ENCODE measurements at regions not wholly inside any gene's neighbourhood (a gene's known extent, or its start where the extent isn't known, plus 50 kb on each side); places are given as distances from the start of the nearest gene placed in this dataset.

DNA sequence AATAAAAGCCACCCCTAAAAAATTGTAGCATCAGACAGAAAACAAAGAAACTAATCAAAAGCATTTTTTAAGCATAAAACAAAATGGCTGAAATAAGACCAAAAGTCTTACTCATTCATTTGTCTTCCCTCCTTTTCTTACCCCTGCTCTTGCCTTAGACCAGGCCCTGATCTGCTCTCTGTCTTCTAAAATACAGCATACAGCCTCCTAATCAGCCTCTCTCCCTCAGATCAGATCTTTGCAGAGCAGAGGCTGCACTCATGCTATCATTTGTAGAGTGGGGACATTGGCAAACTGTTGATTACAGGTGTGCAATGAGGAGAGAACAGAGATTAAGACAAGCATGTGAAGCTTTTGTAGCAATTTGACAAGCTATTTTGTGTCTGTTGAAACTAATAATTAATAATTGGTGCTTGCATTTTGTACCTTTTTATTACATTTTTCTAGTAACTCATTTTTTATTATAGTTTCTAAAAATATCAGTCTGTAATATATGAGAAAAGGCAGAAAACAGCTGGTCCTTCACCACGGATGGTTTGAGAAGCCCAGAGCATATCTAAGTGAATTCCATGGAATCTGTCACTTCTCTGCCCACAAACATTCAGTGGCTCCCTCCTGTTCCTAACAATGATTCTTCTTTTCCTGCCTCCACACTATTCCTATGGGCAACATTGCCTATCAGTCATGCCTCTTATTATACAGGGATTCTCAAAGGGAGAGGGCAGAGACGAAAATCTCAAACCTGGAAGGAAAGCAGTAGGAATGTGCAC is 286.2 kb upstream of the STT3B start:
- no peak overlapping the region for H2AFZ ChIP-seq (replicated peaks; ENCODE audit: low read length, poor library complexity)
- H4K5ac ChIP-seq (ENCODE audit: low read depth, low read length): no peak overlapping the region
- no peak overlapping the region for H2BK120ac ChIP-seq (ENCODE audit: low read depth, low read length)
- no peak overlapping the region for H4K8ac ChIP-seq (ENCODE audit: low read depth in 2 of 2, low read length in 2 of 2)
- no peak overlapping the region for H2AK9ac ChIP-seq (replicated peaks; ENCODE audit: low read depth, low read length, poor library complexity)
- no peak overlapping the region for H3K9ac ChIP-seq (ENCODE audit: low read depth, low read length)
- no peaks in the 10 kb centered on the region for H3K36me3 ChIP-seq (ENCODE audit: control insufficient read depth, insufficient read depth, low read length)
- no peaks in the 10 kb centered on the region for H3K9me1 ChIP-seq (ENCODE audit: insufficient read depth, low read length)
- H2BK15ac ChIP-seq (ENCODE audit: low read depth, low read length): no peak overlapping the region
- no peak overlapping the region for H2BK5ac ChIP-seq (ENCODE audit: low read depth, low read length, poor library complexity, severe bottlenecking)
- no peak overlapping the region for H2BK20ac ChIP-seq (ENCODE audit: low read depth, low read length)
- H3K27ac ChIP-seq (ENCODE audit: insufficient read depth, low read length): no peak overlapping the region
- no peak overlapping the region for H3K14ac ChIP-seq (replicated peaks; ENCODE audit: low read depth, low read length)
- H3K79me1 ChIP-seq (ENCODE audit: low read depth in 1 of 2, low read length in 2 of 2): no peaks in the 10 kb centered on the region
- H4K20me1 ChIP-seq (ENCODE audit: insufficient read depth, low read length): no peaks in the 10 kb centered on the region
- no peak overlapping the region for H3K18ac ChIP-seq (ENCODE audit: low read depth, low read length)
- H3K4me3 ChIP-seq (ENCODE audit: insufficient read depth, low read depth, low read length): no peak overlapping the region
- H3K9me3 ChIP-seq (ENCODE audit: control insufficient read depth, insufficient read depth, low read length): no peaks in the 10 kb centered on the region
- no TSS peak for BruUV-seq (replicated peaks)
- H4K91ac ChIP-seq (ENCODE audit: insufficient read depth, low read depth, low read length): no peak overlapping the region
- POLR2A ChIA-PET (ENCODE audit: unreplicated experiment): no interaction called here
- WGBS, 2 experiments (ENCODE audit: extremely low coverage in 2 of 2, insufficient read length in 1 of 2): no CpG with 5 or more reads among the region's 2 CpGs
- no peak overlapping the region for H2AK5ac ChIP-seq (ENCODE audit: low read depth, low read length)
- intact Hi-C loops (cut with micrococcal nuclease) (no loop called here), dilution Hi-C loops (cut with HindIII; ENCODE audit: low sequenced_read_pairs, unreplicated experiment) (no loop called here), in situ Hi-C loops (cut with MboI; ENCODE audit: low sequenced_read_pairs) (no loop called here)
- DNase-seq (no peak), ATAC-seq (ENCODE audit: low read depth) (no peak)
- H3K4me2 ChIP-seq (ENCODE audit: low read depth, low read length): no peak overlapping the region
- H3K4ac ChIP-seq (ENCODE audit: low read depth, low read length): no peak overlapping the region
- CTCF ChIA-PET: interaction anchor here (0.7 kb wide), 1 partner anchor 250 kb away, joined by 6 read pairs; no protein-coding TSS in a partner anchor
- no peaks in the 10 kb centered on the region for H3K4me1 ChIP-seq (ENCODE audit: control insufficient read depth, insufficient read depth, low read length)
- no peak overlapping the region for H3K56ac ChIP-seq (ENCODE audit: extremely low read depth, insufficient read depth, low read length)
- no peaks in the 10 kb centered on the region for H3K27me3 ChIP-seq (ENCODE audit: control insufficient read depth, insufficient read depth, low read length)
- TF ChIP-seq NFE2L2 (IDR thresholded peaks at IDR 0.05; ENCODE audit: low read depth, low read length) (no peak), RFX5 (IDR thresholded peaks at IDR 0.05; ENCODE audit: low read depth, low read length) (no peak), FOS (IDR thresholded peaks at IDR 0.05; ENCODE audit: low read depth, low read length) (no peak), BHLHE40 (IDR thresholded peaks at IDR 0.05; ENCODE audit: low read depth, low read length) (no peak), ELK1 (IDR thresholded peaks at IDR 0.05; ENCODE audit: borderline replicate concordance, low read depth, low read length) (no peak), CEBPB (IDR thresholded peaks at IDR 0.05; ENCODE audit: low read depth, low read length) (no peak), MAFK (IDR thresholded peaks at IDR 0.05; ENCODE audit: low read depth, low read length) (no peak), CHD1 (IDR thresholded peaks at IDR 0.05; ENCODE audit: low read depth, low read length) (no peak), RAD21 (IDR thresholded peaks at IDR 0.05; ENCODE audit: low read length) (no peak), POLR2A (IDR thresholded peaks at IDR 0.05; ENCODE audit: low read depth, low read length) (no peak), MXI1 (IDR thresholded peaks at IDR 0.05; ENCODE audit: borderline replicate concordance, low read depth, low read length) (no peak), SMC3 (IDR thresholded peaks at IDR 0.05; ENCODE audit: low read depth, low read length) (no peak), RCOR1 (IDR thresholded peaks at IDR 0.05; ENCODE audit: insufficient replicate concordance, low read length) (no peak), MAZ (IDR thresholded peaks at IDR 0.05; ENCODE audit: borderline replicate concordance, low read depth, low read length) (no peak)
- TF ChIP-seq, protein P1, sequence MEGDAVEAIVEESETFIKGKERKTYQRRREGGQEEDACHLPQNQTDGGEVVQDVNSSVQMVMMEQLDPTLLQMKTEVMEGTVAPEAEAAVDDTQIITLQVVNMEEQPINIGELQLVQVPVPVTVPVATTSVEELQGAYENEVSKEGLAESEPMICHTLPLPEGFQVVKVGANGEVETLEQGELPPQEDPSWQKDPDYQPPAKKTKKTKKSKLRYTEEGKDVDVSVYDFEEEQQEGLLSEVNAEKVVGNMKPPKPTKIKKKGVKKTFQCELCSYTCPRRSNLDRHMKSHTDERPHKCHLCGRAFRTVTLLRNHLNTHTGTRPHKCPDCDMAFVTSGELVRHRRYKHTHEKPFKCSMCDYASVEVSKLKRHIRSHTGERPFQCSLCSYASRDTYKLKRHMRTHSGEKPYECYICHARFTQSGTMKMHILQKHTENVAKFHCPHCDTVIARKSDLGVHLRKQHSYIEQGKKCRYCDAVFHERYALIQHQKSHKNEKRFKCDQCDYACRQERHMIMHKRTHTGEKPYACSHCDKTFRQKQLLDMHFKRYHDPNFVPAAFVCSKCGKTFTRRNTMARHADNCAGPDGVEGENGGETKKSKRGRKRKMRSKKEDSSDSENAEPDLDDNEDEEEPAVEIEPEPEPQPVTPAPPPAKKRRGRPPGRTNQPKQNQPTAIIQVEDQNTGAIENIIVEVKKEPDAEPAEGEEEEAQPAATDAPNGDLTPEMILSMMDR (conservative IDR thresholded peaks at IDR 0.05; ENCODE audit: low read depth, low read length): no peak
- TF ChIP-seq, protein P2, sequence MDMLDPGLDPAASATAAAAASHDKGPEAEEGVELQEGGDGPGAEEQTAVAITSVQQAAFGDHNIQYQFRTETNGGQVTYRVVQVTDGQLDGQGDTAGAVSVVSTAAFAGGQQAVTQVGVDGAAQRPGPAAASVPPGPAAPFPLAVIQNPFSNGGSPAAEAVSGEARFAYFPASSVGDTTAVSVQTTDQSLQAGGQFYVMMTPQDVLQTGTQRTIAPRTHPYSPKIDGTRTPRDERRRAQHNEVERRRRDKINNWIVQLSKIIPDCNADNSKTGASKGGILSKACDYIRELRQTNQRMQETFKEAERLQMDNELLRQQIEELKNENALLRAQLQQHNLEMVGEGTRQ (IDR thresholded peaks at IDR 0.05; ENCODE audit: low read depth, low read length): no peak
- H3K23ac ChIP-seq (ENCODE audit: low read depth, low read length): no peak overlapping the region

Measured in IMR-90 (cell line).